ENCODE measurements at regions not wholly inside any gene's neighbourhood (a gene's known extent, or its start where the extent isn't known, plus 50 kb on each side); places are given as distances from the start of the nearest gene placed in this dataset.

DNA sequence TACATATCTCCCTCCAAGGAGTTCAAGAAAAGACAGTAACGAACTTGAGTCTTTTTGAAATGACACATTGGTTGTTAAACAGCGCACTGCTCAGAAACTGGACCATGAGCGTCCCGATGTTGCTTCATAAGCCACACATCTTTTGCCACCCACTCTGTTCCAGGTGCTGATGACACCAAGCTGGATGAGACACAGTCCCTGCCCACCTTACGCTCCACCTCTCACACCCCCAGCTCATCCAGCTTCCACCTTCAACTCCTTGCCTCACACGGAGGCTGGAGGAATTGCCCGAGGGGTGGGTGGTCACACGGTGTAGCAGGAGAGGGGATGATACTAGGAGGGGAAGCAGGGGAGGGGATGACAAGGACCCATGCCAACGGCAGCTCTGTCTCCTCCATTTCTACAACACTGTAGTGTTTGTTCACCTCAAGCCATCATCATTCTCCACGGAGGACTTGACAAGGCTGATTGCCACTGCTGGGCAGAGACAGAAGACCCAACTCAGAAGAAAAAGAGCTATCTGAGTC, 148.5 kb upstream of the TNR start:
- Histone ChIP-seq H3K4me1 (ENCODE audit: insufficient read depth, low read length) (no peaks in the 10 kb centered on the region), H3K36me3 (ENCODE audit: insufficient read depth, low read length) (no peaks in the 10 kb centered on the region), H3K79me2 (ENCODE audit: insufficient read depth, low read length) (no peaks in the 10 kb centered on the region), H4K20me1 (ENCODE audit: insufficient read depth, low read length) (no peaks in the 10 kb centered on the region), H3K9ac (ENCODE audit: low read length) (no peak overlapping the region), H3K27me3 (ENCODE audit: insufficient read depth, low read length) (no peaks in the 10 kb centered on the region), H3K27ac (ENCODE audit: low read depth, low read length) (no peak overlapping the region), H3K4me3 (ENCODE audit: insufficient read depth, low read depth, low read length) (no peak overlapping the region), H3K9me3 (ENCODE audit: insufficient read depth, low read depth, low read length) (no peaks in the 10 kb centered on the region), H3K4me2 (ENCODE audit: low read length) (no peak overlapping the region), H2AFZ (ENCODE audit: low read depth, low read length) (no peak overlapping the region)
- peaks cover 5% of the 10 kb centered on the region for H3K9me3 Mint-ChIP-seq (ENCODE audit: unreplicated experiment)
- H3K36me3 Mint-ChIP-seq (ENCODE audit: low read depth, unreplicated experiment), result peaks cover 11% of the 10 kb centered on the region
- H3K27ac Mint-ChIP-seq (ENCODE audit: unreplicated experiment), result no peak overlapping the region
- FAIRE-seq (no peak), DNase-seq (ENCODE audit: low read depth) (no peak)
- no peak overlapping the region for H3K4me3 Mint-ChIP-seq (ENCODE audit: unreplicated experiment)
- peaks cover 18% of the 10 kb centered on the region for H3K27me3 Mint-ChIP-seq (ENCODE audit: low read depth, unreplicated experiment)
- TF ChIP-seq, protein P1, sequence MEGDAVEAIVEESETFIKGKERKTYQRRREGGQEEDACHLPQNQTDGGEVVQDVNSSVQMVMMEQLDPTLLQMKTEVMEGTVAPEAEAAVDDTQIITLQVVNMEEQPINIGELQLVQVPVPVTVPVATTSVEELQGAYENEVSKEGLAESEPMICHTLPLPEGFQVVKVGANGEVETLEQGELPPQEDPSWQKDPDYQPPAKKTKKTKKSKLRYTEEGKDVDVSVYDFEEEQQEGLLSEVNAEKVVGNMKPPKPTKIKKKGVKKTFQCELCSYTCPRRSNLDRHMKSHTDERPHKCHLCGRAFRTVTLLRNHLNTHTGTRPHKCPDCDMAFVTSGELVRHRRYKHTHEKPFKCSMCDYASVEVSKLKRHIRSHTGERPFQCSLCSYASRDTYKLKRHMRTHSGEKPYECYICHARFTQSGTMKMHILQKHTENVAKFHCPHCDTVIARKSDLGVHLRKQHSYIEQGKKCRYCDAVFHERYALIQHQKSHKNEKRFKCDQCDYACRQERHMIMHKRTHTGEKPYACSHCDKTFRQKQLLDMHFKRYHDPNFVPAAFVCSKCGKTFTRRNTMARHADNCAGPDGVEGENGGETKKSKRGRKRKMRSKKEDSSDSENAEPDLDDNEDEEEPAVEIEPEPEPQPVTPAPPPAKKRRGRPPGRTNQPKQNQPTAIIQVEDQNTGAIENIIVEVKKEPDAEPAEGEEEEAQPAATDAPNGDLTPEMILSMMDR (IDR thresholded peaks at IDR 0.05; ENCODE audit: insufficient read depth, low read depth, low read length), result no peak
- TF ChIP-seq EZH2 (IDR thresholded peaks at IDR 0.05; ENCODE audit: insufficient read depth, low read length), result no peak
- no peaks in the 10 kb centered on the region for H3K4me1 Mint-ChIP-seq (ENCODE audit: low read depth, unreplicated experiment)

DNA sequence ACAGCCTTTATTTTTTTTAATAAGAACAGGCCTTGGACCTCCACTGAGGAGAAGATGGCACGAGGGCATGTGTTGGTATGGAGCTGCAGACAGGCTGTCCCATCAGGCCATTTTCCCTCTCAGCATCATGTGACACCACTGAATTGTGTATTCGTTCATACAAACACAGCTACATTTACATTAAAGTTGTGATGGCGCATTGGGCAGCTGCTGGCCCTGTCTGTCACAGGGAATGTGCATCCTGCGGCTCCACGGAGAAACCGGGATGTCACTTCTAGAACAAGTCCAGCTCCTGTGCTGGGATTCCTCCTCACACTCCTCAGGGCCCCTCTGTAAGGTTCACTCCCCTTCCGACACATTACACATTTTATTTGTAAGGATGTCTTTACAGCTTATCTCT, 147.6 kb upstream of the TNR start:
- Histone ChIP-seq H3K4me2 (ENCODE audit: low read length) (no peak overlapping the region), H3K9me3 (ENCODE audit: insufficient read depth, low read depth, low read length) (no peaks in the 10 kb centered on the region), H3K79me2 (ENCODE audit: insufficient read depth, low read length) (no peaks in the 10 kb centered on the region), H4K20me1 (ENCODE audit: insufficient read depth, low read length) (no peaks in the 10 kb centered on the region), H3K27me3 (ENCODE audit: insufficient read depth, low read length) (no peaks in the 10 kb centered on the region), H2AFZ (ENCODE audit: low read depth, low read length) (no peak overlapping the region), H3K4me1 (ENCODE audit: insufficient read depth, low read length) (no peaks in the 10 kb centered on the region), H3K9ac (ENCODE audit: low read length) (no peak overlapping the region), H3K27ac (ENCODE audit: low read depth, low read length) (no peak overlapping the region), H3K4me3 (ENCODE audit: insufficient read depth, low read depth, low read length) (no peak overlapping the region), H3K36me3 (ENCODE audit: insufficient read depth, low read length) (no peaks in the 10 kb centered on the region)
- FAIRE-seq, result no peak
- Mint-ChIP-seq H3K27me3 (ENCODE audit: low read depth, unreplicated experiment) (peaks cover 20% of the 10 kb centered on the region), H3K4me1 (ENCODE audit: low read depth, unreplicated experiment) (no peaks in the 10 kb centered on the region), H3K36me3 (ENCODE audit: low read depth, unreplicated experiment) (peaks cover 11% of the 10 kb centered on the region), H3K27ac (ENCODE audit: unreplicated experiment) (no peak overlapping the region), H3K4me3 (ENCODE audit: unreplicated experiment) (no peak overlapping the region), H3K9me3 (ENCODE audit: unreplicated experiment) (peaks cover 5% of the 10 kb centered on the region)
- TF ChIP-seq, protein P1 (IDR thresholded peaks at IDR 0.05; ENCODE audit: insufficient read depth, low read depth, low read length), result no peak
- TF ChIP-seq EZH2 (IDR thresholded peaks at IDR 0.05; ENCODE audit: insufficient read depth, low read length), result no peak
- DNase-seq (ENCODE audit: low read depth), result no peak

DNA sequence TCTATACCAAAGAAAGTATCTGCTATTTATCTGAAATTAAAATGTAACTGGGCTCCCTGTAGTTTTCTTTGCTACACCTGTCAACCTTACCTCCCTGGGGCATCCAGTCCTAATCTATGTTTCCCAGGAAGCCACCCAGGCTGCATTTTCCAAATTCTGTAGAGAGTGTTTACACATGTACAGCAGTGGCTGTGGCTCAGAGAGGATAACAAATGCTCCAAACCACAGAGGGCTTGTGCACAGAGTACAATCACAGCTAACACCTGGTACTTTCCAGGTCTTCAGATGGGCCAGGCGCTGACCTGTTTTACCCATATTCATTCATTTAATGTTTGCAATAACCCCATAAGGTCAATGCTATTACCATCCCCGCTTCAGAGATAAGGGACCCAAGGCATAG, 146.5 kb upstream of the TNR start:
- TF ChIP-seq EZH2 (IDR thresholded peaks at IDR 0.05; ENCODE audit: insufficient read depth, low read length), result no peak
- TF ChIP-seq, protein P1 (IDR thresholded peaks at IDR 0.05; ENCODE audit: insufficient read depth, low read depth, low read length), result no peak
- Histone ChIP-seq H3K27ac (ENCODE audit: low read depth, low read length) (no peak overlapping the region), H3K4me3 (ENCODE audit: insufficient read depth, low read depth, low read length) (no peak overlapping the region), H3K36me3 (ENCODE audit: insufficient read depth, low read length) (no peaks in the 10 kb centered on the region), H3K9ac (ENCODE audit: low read length) (no peak overlapping the region), H2AFZ (ENCODE audit: low read depth, low read length) (no peak overlapping the region), H4K20me1 (ENCODE audit: insufficient read depth, low read length) (no peaks in the 10 kb centered on the region), H3K79me2 (ENCODE audit: insufficient read depth, low read length) (no peaks in the 10 kb centered on the region), H3K27me3 (ENCODE audit: insufficient read depth, low read length) (no peaks in the 10 kb centered on the region), H3K4me2 (ENCODE audit: low read length) (no peak overlapping the region), H3K9me3 (ENCODE audit: insufficient read depth, low read depth, low read length) (no peaks in the 10 kb centered on the region), H3K4me1 (ENCODE audit: insufficient read depth, low read length) (no peaks in the 10 kb centered on the region)
- Mint-ChIP-seq H3K27ac (ENCODE audit: unreplicated experiment) (no peak overlapping the region), H3K4me1 (ENCODE audit: low read depth, unreplicated experiment) (peaks cover 8% of the 10 kb centered on the region), H3K9me3 (ENCODE audit: unreplicated experiment) (peaks cover 5% of the 10 kb centered on the region), H3K27me3 (ENCODE audit: low read depth, unreplicated experiment) (peaks cover 20% of the 10 kb centered on the region), H3K36me3 (ENCODE audit: low read depth, unreplicated experiment) (peaks cover 6% of the 10 kb centered on the region), H3K4me3 (ENCODE audit: unreplicated experiment) (no peak overlapping the region)
- FAIRE-seq, result no peak
- no peak for DNase-seq (ENCODE audit: low read depth)
